C4-2B (cell line): ENCODE measurements at regions not wholly inside any gene's neighbourhood (a gene's known extent, or its start where the extent isn't known, plus 50 kb on each side); places are given as distances from the start of the nearest gene placed in this dataset.

ENCODE experiments used
- H3K27ac ChIP-seq: fragments of 450-650 bp; 2 replicates; pipeline ENCODE4 v1.5.1; 2017
- ZFX ChIP-seq: fragments of 450-650 bp; IDR thresholded peaks from 2 replicates; pipeline ENCODE4 v1.6.1; 2017
- TF ChIP-seq, protein P1 (sequence below): fragments of 450-650 bp; conservative IDR thresholded peaks from 2 replicates; pipeline ENCODE4 v1.5.1; 2017; ENCODE audit warnings: mild to moderate bottlenecking

GRCh38 chr5:74294231-74294705 lies 346.3 kb downstream of the ENC1 start:
- no peak for TF ChIP-seq ZFX
- TF ChIP-seq, protein P1, sequence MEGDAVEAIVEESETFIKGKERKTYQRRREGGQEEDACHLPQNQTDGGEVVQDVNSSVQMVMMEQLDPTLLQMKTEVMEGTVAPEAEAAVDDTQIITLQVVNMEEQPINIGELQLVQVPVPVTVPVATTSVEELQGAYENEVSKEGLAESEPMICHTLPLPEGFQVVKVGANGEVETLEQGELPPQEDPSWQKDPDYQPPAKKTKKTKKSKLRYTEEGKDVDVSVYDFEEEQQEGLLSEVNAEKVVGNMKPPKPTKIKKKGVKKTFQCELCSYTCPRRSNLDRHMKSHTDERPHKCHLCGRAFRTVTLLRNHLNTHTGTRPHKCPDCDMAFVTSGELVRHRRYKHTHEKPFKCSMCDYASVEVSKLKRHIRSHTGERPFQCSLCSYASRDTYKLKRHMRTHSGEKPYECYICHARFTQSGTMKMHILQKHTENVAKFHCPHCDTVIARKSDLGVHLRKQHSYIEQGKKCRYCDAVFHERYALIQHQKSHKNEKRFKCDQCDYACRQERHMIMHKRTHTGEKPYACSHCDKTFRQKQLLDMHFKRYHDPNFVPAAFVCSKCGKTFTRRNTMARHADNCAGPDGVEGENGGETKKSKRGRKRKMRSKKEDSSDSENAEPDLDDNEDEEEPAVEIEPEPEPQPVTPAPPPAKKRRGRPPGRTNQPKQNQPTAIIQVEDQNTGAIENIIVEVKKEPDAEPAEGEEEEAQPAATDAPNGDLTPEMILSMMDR: no peak

DNA sequence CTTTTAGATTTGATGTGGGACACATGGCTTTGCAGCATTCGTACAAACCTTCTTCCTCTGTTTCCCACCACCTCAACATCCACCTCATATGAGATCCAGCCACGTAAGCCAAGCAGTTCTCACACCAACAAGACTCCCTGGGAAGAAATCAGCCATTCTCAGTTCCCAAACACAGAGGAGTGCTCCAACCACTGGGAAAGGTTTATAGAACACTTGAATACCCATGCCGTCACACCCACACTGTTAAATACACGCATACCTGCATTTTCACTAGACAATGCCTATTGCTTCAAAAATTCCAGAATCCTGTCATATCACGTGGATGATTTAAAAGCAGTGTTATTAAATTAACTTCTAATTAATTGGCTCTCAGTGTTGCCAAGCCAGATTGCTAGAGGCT lies 347.3 kb downstream of the ENC1 start:
- H3K27ac ChIP-seq: no peak overlapping the region
- no peak for TF ChIP-seq ZFX
- TF ChIP-seq, protein P1: no peak

More at GRCh38 chr5:74294231-74294705, 346.3 kb downstream of the ENC1 start:
- H3K27ac ChIP-seq: no peak overlapping the region

DNA sequence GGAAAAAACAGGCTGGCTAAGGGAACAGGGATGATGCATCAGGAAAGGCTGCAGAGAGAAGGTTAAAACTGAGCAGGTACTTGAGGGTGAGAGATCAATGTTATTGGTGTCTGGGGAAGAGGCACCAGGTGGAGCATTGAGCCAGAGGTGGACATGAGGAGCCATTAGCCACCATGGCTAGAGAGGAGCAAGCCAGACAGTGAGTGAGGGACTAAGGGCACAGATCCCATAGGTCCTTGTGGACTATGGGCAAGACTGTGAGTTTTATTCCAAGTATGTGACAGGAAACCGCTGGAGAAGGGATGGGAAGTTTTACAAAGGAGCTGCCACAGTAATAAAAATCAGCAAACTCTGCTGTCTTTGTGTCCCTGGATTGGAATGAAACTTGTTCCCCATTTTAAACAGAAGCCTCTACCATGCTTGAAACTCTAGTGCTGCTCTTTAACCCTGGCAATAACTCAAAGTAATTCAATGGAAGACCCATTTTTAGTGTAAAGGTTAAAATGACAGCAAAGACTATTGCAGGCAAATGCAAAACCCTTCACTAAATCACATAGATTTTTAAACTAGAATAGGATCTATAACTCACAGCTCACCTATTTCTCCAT lies 349.8 kb downstream of the ENC1 start:
- no peak overlapping the region for H3K27ac ChIP-seq
- TF ChIP-seq ZFX: no peak
- TF ChIP-seq, protein P1: no peak

DNA sequence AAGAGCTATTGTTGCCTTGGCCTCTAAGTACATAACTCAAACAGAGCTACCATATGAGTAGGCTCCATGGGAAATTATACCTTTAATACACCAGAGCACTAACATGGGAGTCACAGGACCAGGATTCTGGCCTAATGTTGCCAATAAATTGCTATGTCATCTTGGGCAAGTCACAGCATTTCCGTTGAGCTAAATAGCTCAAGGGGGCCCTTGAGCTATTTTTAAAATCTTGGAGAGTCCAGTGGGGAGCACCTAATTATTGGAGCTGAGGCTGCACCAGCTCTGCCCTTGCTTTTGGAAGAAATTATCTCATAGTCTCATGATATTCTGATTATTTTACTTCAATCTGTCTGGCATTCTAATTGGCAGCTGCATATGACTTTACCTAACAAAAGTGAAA lies 350.8 kb downstream of the ENC1 start:
- H3K27ac ChIP-seq: no peak overlapping the region
- TF ChIP-seq, protein P1: no peak
- TF ChIP-seq ZFX: no peak

DNA sequence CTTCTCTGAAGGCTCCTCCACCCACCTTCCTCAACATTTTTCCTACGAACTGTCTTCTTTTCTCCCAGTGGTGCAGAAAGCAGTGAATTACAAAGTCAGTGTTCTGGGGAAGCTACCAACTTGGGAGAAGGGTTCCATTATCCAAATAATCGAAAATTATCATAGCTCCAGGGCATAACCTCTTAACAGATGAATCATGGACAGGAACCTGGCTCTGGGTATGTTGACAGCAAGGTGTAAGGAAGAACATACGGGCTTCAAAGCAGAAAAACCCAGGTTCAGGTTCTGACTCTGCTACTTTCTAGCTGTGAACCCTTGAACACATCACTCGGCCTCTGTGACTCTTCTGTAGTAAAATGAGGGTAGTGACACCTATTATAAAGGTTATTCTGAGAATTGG lies 351.3 kb downstream of the ENC1 start:
- no peak for TF ChIP-seq ZFX
- TF ChIP-seq, protein P1: no peak
- no peak overlapping the region for H3K27ac ChIP-seq

- no peak overlapping the region for H3K27ac ChIP-seq
- TF ChIP-seq, protein P1: no peak
- TF ChIP-seq ZFX: no peak
Measured at GRCh38 chr5:74288448-74289108, 351.9 kb downstream of the ENC1 start.

GRCh38 chr5:74288038-74288437 lies 352.5 kb downstream of the ENC1 start:
- H3K27ac ChIP-seq: no peak overlapping the region
- TF ChIP-seq ZFX: no peak
- TF ChIP-seq, protein P1: no peak
